Smooth muscle cell (in vitro differentiated cells): ENCODE measurements at regions not wholly inside any gene's neighbourhood (a gene's known extent, or its start where the extent isn't known, plus 50 kb on each side); places are given as distances from the start of the nearest gene placed in this dataset.

ENCODE experiments used
- DNase-seq: peaks from one replicate; lab custom pipeline; 2025; ENCODE audit not compliant: unreplicated experiment; lab: John Stamatoyannopoulos, UW
- H2AFZ ChIP-seq: fragments of 200-600 bp; sonication (generic); 2 replicates; pipeline ENCODE4 v1.6.0; 2016; ENCODE audit warnings: antibody characterized with exemption, low read depth, mild to moderate bottlenecking
- H3F3A ChIP-seq: fragments of 200-600 bp; sonication (generic); 2 replicates; pipeline ENCODE4 v1.6.0; 2017; ENCODE audit warnings: antibody characterized with exemption, low read depth
- H3K27ac ChIP-seq: fragments of 200-600 bp; sonication (generic); 2 replicates; pipeline ENCODE4 v1.5.1; 2016; ENCODE audit warnings: low read depth, mild to moderate bottlenecking
- H3K27me3 ChIP-seq: fragments of 200-600 bp; sonication (generic); 2 replicates; pipeline ENCODE4 v1.6.1; 2016; ENCODE audit warnings: low read depth, mild to moderate bottlenecking
- H3K36me3 ChIP-seq: fragments of 200-600 bp; sonication (generic); 2 replicates; pipeline ENCODE4 v1.5.1; 2016; ENCODE audit warnings: low read depth
- H3K4me1 ChIP-seq: fragments of 200-600 bp; sonication (generic); 2 replicates; pipeline ENCODE4 v1.5.1; 2016; ENCODE audit warnings: low read depth
- H3K4me2 ChIP-seq: fragments of 200-600 bp; sonication (generic); 2 replicates; pipeline ENCODE4 v1.6.0; 2016; ENCODE audit warnings: mild to moderate bottlenecking
- H3K4me3 ChIP-seq: fragments of 200-600 bp; sonication (generic); 2 replicates; pipeline ENCODE4 v1.5.1; 2016; ENCODE audit warnings: mild to moderate bottlenecking
- H3K79me2 ChIP-seq: fragments of 200-600 bp; sonication (generic); 2 replicates; pipeline ENCODE4 v1.6.0; 2016; ENCODE audit warnings: low read depth, mild to moderate bottlenecking
- H3K9ac ChIP-seq: fragments of 200-600 bp; sonication (generic); 2 replicates; pipeline ENCODE4 v1.6.0; 2016; ENCODE audit warnings: low read depth
- H3K9me3 ChIP-seq: fragments of 200-600 bp; sonication (generic); replicated peaks from 2 replicates; pipeline ENCODE4 v1.5.1; 2016; ENCODE audit warnings: low read depth
- H4K20me1 ChIP-seq: fragments of 200-600 bp; sonication (generic); 2 replicates; pipeline ENCODE4 v1.6.0; 2016; ENCODE audit warnings: low read depth
- CTCF ChIP-seq: fragments of 200-600 bp; sonication (generic); IDR thresholded peaks from 2 replicates; pipeline ENCODE4 v1.5.1; 2017; ENCODE audit warnings: borderline replicate concordance, mild to moderate bottlenecking, antibody characterized with exemption; ENCODE audit not compliant: insufficient read depth, poor library complexity, severe bottlenecking
- WGBS: methylation state at CpG from one replicate; pipeline ENCODE4 v1.1.7; 2016; ENCODE audit warnings: low lambda C conversion rate; 5-methylcytosine and 5-hydroxymethylcytosine counted together

DNA sequence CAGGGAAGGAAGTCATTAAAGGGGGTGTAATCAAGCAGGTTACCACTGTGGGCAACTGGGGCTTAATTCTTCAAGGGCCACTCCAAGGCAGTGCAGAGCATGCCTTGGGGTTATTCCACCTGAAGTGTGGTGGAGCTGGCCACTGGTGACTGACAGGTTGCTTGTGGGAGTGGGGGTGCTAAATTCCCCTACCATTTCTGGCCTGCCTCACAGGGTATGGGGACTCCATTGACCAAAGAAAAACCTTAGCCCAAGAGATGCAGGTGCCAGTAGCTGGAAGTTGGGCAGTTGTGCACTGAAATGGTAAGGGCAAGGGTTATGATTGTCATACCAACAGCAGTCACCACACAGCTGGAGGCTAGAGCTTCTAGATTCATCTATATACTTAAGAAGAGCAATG, 93.4 kb downstream of the ZNF621 start:
- DNase-seq, result no peak
- Histone ChIP-seq H3K9me3 (no peaks in the 10 kb centered on the region), H2AFZ (no peak overlapping the region)

GRCh38 chr3:40620151-40620550, 95.4 kb downstream of the ZNF621 start:
- Histone ChIP-seq H3K4me1 (peaks cover 20% of the 10 kb centered on the region), H3K79me2 (no peaks in the 10 kb centered on the region), H3K9ac (no peak overlapping the region), H4K20me1 (no peaks in the 10 kb centered on the region), H3K9me3 (no peaks in the 10 kb centered on the region), H3K36me3 (no peaks in the 10 kb centered on the region), H3K27me3 (no peaks in the 10 kb centered on the region), H3F3A (no peaks in the 10 kb centered on the region), H3K4me3 (no peak overlapping the region), H2AFZ (no peak overlapping the region), H3K27ac (no peak overlapping the region), H3K4me2 (no peak overlapping the region)
- WGBS, result 81% methylated on average over 2 of the region's 2 CpGs
- no peak for TF ChIP-seq CTCF
- no peak for DNase-seq

More for the DNA sequence above, 93.4 kb downstream of the ZNF621 start:
- Histone ChIP-seq H3K79me2 (no peaks in the 10 kb centered on the region), H3K36me3 (no peaks in the 10 kb centered on the region), H3K9ac (no peak overlapping the region), H3K27me3 (no peaks in the 10 kb centered on the region), H3F3A (no peaks in the 10 kb centered on the region), H3K27ac (no peak overlapping the region), H3K4me2 (no peak overlapping the region), H4K20me1 (no peaks in the 10 kb centered on the region), H3K4me3 (no peak overlapping the region), H3K4me1 (peaks cover 27% of the 10 kb centered on the region)
- no peak for TF ChIP-seq CTCF

DNA sequence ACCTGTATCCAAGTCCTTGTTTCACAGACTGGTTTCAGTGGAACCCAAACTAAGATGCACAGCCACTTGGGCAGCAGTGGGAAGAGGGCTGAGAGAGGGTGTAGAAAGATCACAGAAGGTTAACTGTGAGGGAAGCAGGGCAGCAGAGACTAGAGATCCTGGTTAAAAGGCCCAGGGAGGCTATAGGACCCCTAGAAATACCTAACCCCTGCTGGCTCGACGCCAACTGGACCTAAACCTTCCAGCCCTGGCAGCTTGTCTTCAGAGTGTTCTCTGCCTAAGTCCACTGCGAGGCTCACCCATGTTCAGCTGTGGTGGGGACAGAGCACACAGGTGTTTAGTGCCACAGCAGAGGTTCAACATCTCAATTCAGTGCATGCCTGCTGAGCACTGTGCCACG, 96.5 kb downstream of the ZNF621 start:
- Histone ChIP-seq H3K27ac (no peak overlapping the region), H2AFZ (no peak overlapping the region), H4K20me1 (no peaks in the 10 kb centered on the region), H3F3A (no peaks in the 10 kb centered on the region), H3K9ac (no peak overlapping the region), H3K79me2 (no peaks in the 10 kb centered on the region), H3K4me3 (no peak overlapping the region), H3K9me3 (no peaks in the 10 kb centered on the region), H3K4me2 (no peak overlapping the region), H3K27me3 (no peaks in the 10 kb centered on the region), H3K4me1 (peaks cover 9% of the 10 kb centered on the region), H3K36me3 (no peaks in the 10 kb centered on the region)
- no peak for TF ChIP-seq CTCF
- WGBS, result 86% methylated on average over 4 of the region's 4 CpGs
- DNase-seq, result no peak

- H3K4me2 ChIP-seq, result no peak overlapping the region
- no peak overlapping the region for H3K4me3 ChIP-seq
- no peak overlapping the region for H2AFZ ChIP-seq
- WGBS, result 68% methylated on average over 1 of the region's 1 CpG
- H3K9me3 ChIP-seq, result no peaks in the 10 kb centered on the region
- no peak for DNase-seq
- H3K27me3 ChIP-seq, result no peaks in the 10 kb centered on the region
- H3K4me1 ChIP-seq, result no peaks in the 10 kb centered on the region
- TF ChIP-seq CTCF, result no peak
- no peaks in the 10 kb centered on the region for H3K36me3 ChIP-seq
- H4K20me1 ChIP-seq, result no peaks in the 10 kb centered on the region
- H3K9ac ChIP-seq, result no peak overlapping the region
- no peaks in the 10 kb centered on the region for H3F3A ChIP-seq
- H3K79me2 ChIP-seq, result no peaks in the 10 kb centered on the region
- H3K27ac ChIP-seq, result no peak overlapping the region
Observed at GRCh38 chr3:40623567-40623966, 98.8 kb downstream of the ZNF621 start.
